Fibroblast of lung (primary cell): ENCODE measurements at regions not wholly inside any gene's neighbourhood (a gene's known extent, or its start where the extent isn't known, plus 50 kb on each side); places are given as distances from the start of the nearest gene placed in this dataset.

ENCODE experiments used
- CTCF ChIP-seq, 2 donors: IDR thresholded peaks in 1 of 2; conservative IDR thresholded peaks in 1 of 2; 1 replicate in 1 of 2; 2 replicates in 1 of 2; pipeline ENCODE4 v1.5.1; 2011 to 2012; ENCODE audit warnings: low read length in 2 of 2, control low read depth in 1 of 2, inconsistent platforms in 1 of 2, low read depth in 1 of 2, mild to moderate bottlenecking in 1 of 2
- EZH2 ChIP-seq: IDR thresholded peaks from 2 replicates; pipeline ENCODE4 v1.5.1; 2012; ENCODE audit warnings: low read length, control low read depth, mild to moderate bottlenecking; ENCODE audit errors: missing control alignments

GRCh38 chr2:180655842-180656454, 324.5 kb upstream of the UBE2E3 start:
- TF ChIP-seq CTCF (conservative IDR thresholded peaks at IDR 0.05 in 1 of 2, IDR thresholded peaks at IDR 0.05 in 1 of 2; ENCODE audit: low read depth in 1 of 2, low read length in 2 of 2) (peak in 1 of 2 donors; percentile 42), EZH2 (no peak)
